Transverse colon (tissue), 4 donors: ENCODE measurements at regions not wholly inside any gene's neighbourhood (a gene's known extent, or its start where the extent isn't known, plus 50 kb on each side); places are given as distances from the start of the nearest gene placed in this dataset.

ENCODE experiments used
- DNase-seq: peaks from one replicate; pipeline ENCODE4 v3.0.0-alpha.2; 2019
- H3K27ac ChIP-seq, 4 donors: fragments of 200-600 bp; sonication (generic); 2 replicates each; pipeline ENCODE4 v1.5.1; 2016 to 2018; ENCODE audit warnings: inconsistent platforms in 4 of 4
- H3K27me3 ChIP-seq: fragments of 200-600 bp; sonication (generic); 2 replicates; pipeline ENCODE4 v1.5.1; 2017; ENCODE audit warnings: inconsistent platforms
- H3K36me3 ChIP-seq, 4 donors: fragments of 200-600 bp; sonication (generic); 2 replicates each; pipeline ENCODE4 v1.5.1; 2017 to 2019; ENCODE audit warnings: inconsistent platforms in 4 of 4
- H3K4me1 ChIP-seq, 4 donors: fragments of 200-600 bp; sonication (generic); 2 replicates each; pipeline ENCODE4 v1.5.1; 2017 to 2020; ENCODE audit warnings: inconsistent platforms in 4 of 4
- H3K4me3 ChIP-seq, 4 donors: fragments of 200-600 bp; sonication (generic); 1 replicate in 1 of 4; 2 replicates in 3 of 4; pipeline versions ENCODE4 v1.5.1 to v1.6.1; 2017 to 2019; ENCODE audit warnings: inconsistent platforms in 4 of 4
- H3K9me3 ChIP-seq, 2 donors: fragments of 200-600 bp; sonication (generic); 2 replicates each; pipeline ENCODE4 v1.5.1; 2017 to 2019; ENCODE audit warnings: inconsistent platforms in 2 of 2
- CTCF ChIP-seq, 5 experiments: fragments of 200-600 bp in 3 of 5; fragments of 450-650 bp in 2 of 5; sonication (generic) in 3 of 5; IDR thresholded peaks; 1 replicate in 2 of 5; 2 replicates in 3 of 5; pipeline ENCODE4 v1.5.1; 2016 to 2017; ENCODE audit warnings: antibody characterized with exemption in 5 of 5, inconsistent platforms in 3 of 5, mild to moderate bottlenecking in 2 of 5, moderate library complexity in 1 of 5
- EP300 ChIP-seq: sonication (generic); formaldehyde crosslinking; IDR thresholded peaks from one replicate; pipeline ENCODE4 v1.6.1; 2017; ENCODE audit warnings: antibody characterized with exemption, low read depth
- POLR2A ChIP-seq: fragments of 450-650 bp; IDR thresholded peaks from one replicate; pipeline ENCODE4 v1.6.1; 2016; ENCODE audit warnings: antibody characterized with exemption, mild to moderate bottlenecking, moderate library complexity
- POLR2AphosphoS5 ChIP-seq, 3 donors: sonication (generic); formaldehyde crosslinking; IDR thresholded peaks; one replicate each; pipeline ENCODE4 v1.6.1; 2016; ENCODE audit warnings: antibody characterized with exemption in 3 of 3
- WGBS, 2 donors: methylation state at CpG; one replicate each; pipeline ENCODE4 v1.1.5; 2018; ENCODE audit warnings: low coverage in 1 of 2; 5-methylcytosine and 5-hydroxymethylcytosine counted together
- in situ Hi-C, 4 donors: fragments of 200-750 bp; cut with MboI; loops; one replicate each; pipeline versions ENCODE4 v1.15.0 to v1.15.1; 2017; ENCODE audit warnings: low sequenced_read_pairs in 3 of 4, low pct_ligation_motif_present in 1 of 4, low pct_unique_long_range_greater_than_20kb in 1 of 4
- intact Hi-C: fragments of 100-400 bp; cut with DNase I; formaldehyde crosslinking; loops from one replicate; pipeline ENCODE4 v1.15.1; 2023; ENCODE audit warnings: low total_unique reads

DNA sequence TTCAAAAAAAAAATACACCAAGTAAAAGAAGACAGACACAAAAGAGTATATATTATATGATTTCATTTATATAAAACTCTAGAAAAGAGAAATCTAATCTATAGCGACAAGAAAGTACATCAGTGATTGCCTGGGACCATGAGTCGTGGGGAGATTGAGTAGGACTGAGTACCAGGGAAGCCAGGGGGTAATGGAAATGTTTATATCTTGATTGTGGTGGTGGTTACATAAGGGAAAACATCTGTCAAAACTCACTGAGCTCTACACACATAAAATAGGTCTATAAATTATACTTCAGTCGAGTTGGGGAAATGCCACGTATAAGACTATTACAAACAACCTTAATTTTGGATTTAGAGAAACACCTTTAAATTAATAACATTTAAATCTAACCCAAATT lies 117.4 kb downstream of the TRIM29 start:
- intact Hi-C loops = no loop called here
- Histone ChIP-seq H3K4me1 (peaks cover 0 to 16% (median 2%) of the 10 kb centered on the region in 4 donors), H3K9me3 (no peaks in the 10 kb centered on the region), H3K36me3 (no peaks in the 10 kb centered on the region), H3K27me3 (no peaks in the 10 kb centered on the region), H3K4me3 (no peak overlapping the region), H3K27ac (no peak overlapping the region)
- no peak for DNase-seq
- 66 to 72% methylated on average over 2 to 4 of the region's 4 CpGs for WGBS, 2 donors
- TF ChIP-seq POLR2AphosphoS5 (IDR thresholded peaks at IDR 0.05) = no peak
- no peak for TF ChIP-seq EP300
- no peak for TF ChIP-seq POLR2A
- TF ChIP-seq CTCF (IDR thresholded peaks at IDR 0.05) = no peak
- in situ Hi-C loops = no loop called here

DNA sequence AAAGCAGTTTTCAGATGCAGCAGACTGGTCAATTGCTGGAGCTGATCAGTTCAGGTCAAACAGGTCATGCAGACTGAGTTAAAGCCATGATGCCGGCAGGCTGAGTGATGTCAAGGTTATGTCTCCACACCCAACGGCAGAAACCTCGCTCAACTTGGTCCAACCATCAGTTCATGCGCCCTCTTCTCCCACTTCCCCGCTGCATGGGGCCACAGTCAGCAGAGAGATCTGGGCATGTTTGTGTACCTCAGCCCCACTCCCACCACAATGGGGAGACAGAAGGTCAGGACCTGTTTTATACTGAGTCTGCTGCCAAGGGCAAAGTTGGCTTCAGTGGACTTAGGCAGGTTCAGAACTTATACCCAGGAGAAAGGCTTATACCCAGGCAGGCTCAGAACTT lies 118.7 kb downstream of the TRIM29 start:
- no peaks in the 10 kb centered on the region for H3K9me3 ChIP-seq
- DNase-seq = no peak
- no peaks in the 10 kb centered on the region for H3K27me3 ChIP-seq
- intact Hi-C loops (no loop called here), in situ Hi-C loops (no loop called here)
- no peaks in the 10 kb centered on the region for H3K36me3 ChIP-seq
- H3K27ac ChIP-seq = no peak overlapping the region
- H3K4me3 ChIP-seq = no peak overlapping the region
- TF ChIP-seq POLR2A = no peak
- TF ChIP-seq POLR2AphosphoS5 (IDR thresholded peaks at IDR 0.05) = no peak
- no peak for TF ChIP-seq CTCF (IDR thresholded peaks at IDR 0.05)
- TF ChIP-seq EP300 = no peak
- H3K4me1 ChIP-seq = peaks cover 0 to 16% (median 2%) of the 10 kb centered on the region in 4 donors
- WGBS, 2 donors = 93% methylated on average over 5 of the region's 5 CpGs; no CpG with 5 or more reads in 1 of the 2 donors

GRCh38 chr11:120017582-120018150 lies 120.2 kb downstream of the TRIM29 start:
- peaks cover 0 to 18% (median 2%) of the 10 kb centered on the region in 4 donors for H3K4me1 ChIP-seq
- DNase-seq = no peak
- 52 to 59% methylated on average over 8 to 9 of the region's 9 CpGs for WGBS, 2 donors
- H3K27ac ChIP-seq = no peak overlapping the region
- in situ Hi-C loops = no loop called here
- intact Hi-C loops = no loop called here
- no peak for TF ChIP-seq POLR2A
- TF ChIP-seq CTCF (IDR thresholded peaks at IDR 0.05) = no peak
- TF ChIP-seq POLR2AphosphoS5 (IDR thresholded peaks at IDR 0.05) = no peak
- TF ChIP-seq EP300 = no peak
- no peak overlapping the region for H3K4me3 ChIP-seq
- H3K27me3 ChIP-seq = peaks cover 8% of the 10 kb centered on the region
- H3K36me3 ChIP-seq = no peaks in the 10 kb centered on the region
- H3K9me3 ChIP-seq = no peaks in the 10 kb centered on the region

DNA sequence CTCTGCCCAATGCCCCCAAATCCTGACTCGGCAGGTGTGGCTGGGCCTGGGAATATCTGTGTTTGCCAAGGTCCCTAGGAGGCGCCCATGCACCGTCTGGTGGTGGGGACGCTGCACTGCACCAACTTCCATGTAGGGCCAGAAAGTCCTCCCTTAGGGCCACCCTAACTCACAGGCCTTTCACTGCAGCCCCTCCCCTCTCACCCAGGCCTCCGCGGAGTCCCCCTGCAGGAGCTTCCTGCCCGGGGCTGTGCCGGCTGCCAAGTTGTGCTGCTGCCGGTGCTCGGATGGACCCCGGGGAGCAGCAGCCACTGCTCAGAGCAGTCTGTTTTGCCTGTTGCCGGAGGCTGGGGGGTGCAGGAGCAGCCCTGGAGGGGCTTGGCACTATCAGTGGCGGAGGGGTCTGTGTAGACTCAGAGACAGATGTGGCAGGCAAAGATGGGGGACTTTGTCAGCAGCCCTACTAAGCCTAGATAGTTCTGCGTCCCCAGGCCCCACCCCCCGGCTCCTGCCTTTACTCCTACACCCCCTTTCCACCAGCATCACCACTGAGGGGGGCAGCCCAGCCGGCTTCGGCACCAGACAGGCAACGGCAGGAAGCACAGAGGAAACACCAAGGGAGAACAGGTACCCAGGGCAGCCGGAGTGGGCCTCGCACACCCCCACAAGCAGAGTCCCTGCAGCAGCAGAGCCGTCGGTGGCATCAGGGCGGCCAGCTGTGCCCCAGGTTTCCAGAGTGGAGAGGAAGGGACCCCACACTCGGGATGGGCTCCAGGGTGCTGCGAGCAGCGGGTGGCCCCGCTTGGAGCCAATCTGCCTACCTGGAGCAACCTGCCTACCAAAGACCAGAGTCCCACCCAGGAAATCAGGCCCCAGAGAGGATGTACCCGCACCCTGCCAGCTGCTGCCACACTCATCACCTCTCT lies 124.3 kb downstream of the TRIM29 start:
- no peaks in the 10 kb centered on the region for H3K36me3 ChIP-seq
- 46% methylated on average over 25 of the region's 28 CpGs; no CpG with 5 or more reads in 1 of the 2 donors for WGBS, 2 donors
- H3K4me3 ChIP-seq = no peak overlapping the region
- no peak overlapping the region for H3K27ac ChIP-seq
- intact Hi-C loops (no loop called here), in situ Hi-C loops (no loop called here)
- no peaks in the 10 kb centered on the region for H3K9me3 ChIP-seq
- H3K4me1 ChIP-seq = peaks cover 0 to 5% (median 0%) of the 10 kb centered on the region in 4 donors
- DNase-seq = peak; percentile 57
- peaks cover 9% of the 10 kb centered on the region for H3K27me3 ChIP-seq
- TF ChIP-seq CTCF (IDR thresholded peaks at IDR 0.05) (peak; percentile 52 to 90 (median 73)), POLR2A (no peak)
